ENCODE measurements at regions not wholly inside any gene's neighbourhood (a gene's known extent, or its start where the extent isn't known, plus 50 kb on each side); places are given as distances from the start of the nearest gene placed in this dataset.

GRCh38 chr16:47876511-47876910 lies 279.3 kb downstream of the ABCC12 start:
- no peaks in the 10 kb centered on the region for H3K27me3 ChIP-seq (ENCODE audit: insufficient read depth, poor library complexity, severe bottlenecking)
- H3K4me3 ChIP-seq (replicated peaks; ENCODE audit: insufficient read depth, low read length): no peak overlapping the region
- H3K27ac ChIP-seq (replicated peaks): no peak overlapping the region
- no peak for TF ChIP-seq REST (IDR thresholded peaks at IDR 0.05; ENCODE audit: insufficient replicate concordance, low read depth)
- TF ChIP-seq POLR2AphosphoS5 (IDR thresholded peaks at IDR 0.05; ENCODE audit: low read depth): no peak
- TF ChIP-seq GABPA (IDR thresholded peaks at IDR 0.05; ENCODE audit: low read depth): no peak
- TF ChIP-seq SPI1 (IDR thresholded peaks at IDR 0.05; ENCODE audit: borderline replicate concordance, low read depth): no peak
- TF ChIP-seq, protein P1, sequence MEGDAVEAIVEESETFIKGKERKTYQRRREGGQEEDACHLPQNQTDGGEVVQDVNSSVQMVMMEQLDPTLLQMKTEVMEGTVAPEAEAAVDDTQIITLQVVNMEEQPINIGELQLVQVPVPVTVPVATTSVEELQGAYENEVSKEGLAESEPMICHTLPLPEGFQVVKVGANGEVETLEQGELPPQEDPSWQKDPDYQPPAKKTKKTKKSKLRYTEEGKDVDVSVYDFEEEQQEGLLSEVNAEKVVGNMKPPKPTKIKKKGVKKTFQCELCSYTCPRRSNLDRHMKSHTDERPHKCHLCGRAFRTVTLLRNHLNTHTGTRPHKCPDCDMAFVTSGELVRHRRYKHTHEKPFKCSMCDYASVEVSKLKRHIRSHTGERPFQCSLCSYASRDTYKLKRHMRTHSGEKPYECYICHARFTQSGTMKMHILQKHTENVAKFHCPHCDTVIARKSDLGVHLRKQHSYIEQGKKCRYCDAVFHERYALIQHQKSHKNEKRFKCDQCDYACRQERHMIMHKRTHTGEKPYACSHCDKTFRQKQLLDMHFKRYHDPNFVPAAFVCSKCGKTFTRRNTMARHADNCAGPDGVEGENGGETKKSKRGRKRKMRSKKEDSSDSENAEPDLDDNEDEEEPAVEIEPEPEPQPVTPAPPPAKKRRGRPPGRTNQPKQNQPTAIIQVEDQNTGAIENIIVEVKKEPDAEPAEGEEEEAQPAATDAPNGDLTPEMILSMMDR (IDR thresholded peaks at IDR 0.05; ENCODE audit: insufficient read depth, low read length): no peak
- no peak for DNase-seq (ENCODE audit: low read depth in 1 of 2, low spot score in 1 of 2)

DNA sequence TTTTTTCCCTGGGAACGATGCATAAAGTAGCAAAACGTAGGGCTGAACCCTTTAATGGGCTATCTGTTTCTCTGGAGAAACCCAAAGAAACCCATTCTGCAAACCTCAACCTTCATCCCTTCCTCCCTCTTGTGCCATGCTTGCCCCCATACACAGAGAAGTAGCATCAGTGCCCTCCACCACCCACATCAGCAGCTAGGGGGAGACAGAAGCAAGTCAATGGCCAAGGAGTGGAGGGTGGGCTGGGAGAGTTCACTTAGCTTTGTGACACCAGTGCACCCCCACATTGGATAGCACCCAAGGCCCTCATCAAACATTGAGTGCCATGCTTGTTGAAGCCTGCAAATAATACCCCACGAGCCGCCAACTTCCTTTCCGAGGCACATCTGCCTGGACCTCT lies 282.4 kb downstream of the ABCC12 start:
- H3K27ac ChIP-seq (replicated peaks): no peak overlapping the region
- DNase-seq (ENCODE audit: low read depth in 1 of 2, low spot score in 1 of 2): no peak
- no peak overlapping the region for H3K4me3 ChIP-seq (replicated peaks; ENCODE audit: insufficient read depth, low read length)
- TF ChIP-seq, protein P1 (IDR thresholded peaks at IDR 0.05; ENCODE audit: insufficient read depth, low read length): peak; percentile 6
- no peak for TF ChIP-seq POLR2AphosphoS5 (IDR thresholded peaks at IDR 0.05; ENCODE audit: low read depth)
- no peaks in the 10 kb centered on the region for H3K27me3 ChIP-seq (ENCODE audit: insufficient read depth, poor library complexity, severe bottlenecking)

DNA sequence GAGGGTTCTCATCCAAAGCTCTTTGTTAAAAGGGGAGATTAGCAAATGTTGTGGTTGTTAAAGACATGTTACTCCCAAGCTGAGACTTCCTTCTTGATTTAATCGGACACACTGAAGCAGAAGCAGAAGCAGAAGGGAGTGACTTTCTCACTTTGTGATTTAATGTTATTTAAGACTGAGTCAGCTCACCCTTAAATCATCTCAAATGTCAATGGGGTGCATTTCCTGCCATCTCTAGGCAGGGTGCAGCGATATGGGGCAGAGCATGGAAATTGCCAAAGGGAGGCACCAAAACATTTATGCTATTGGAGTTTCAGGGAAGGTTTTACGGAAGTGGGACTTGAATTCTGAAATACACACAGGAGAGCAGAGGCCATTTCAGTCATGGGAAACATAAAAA lies 283.6 kb downstream of the ABCC12 start:
- TF ChIP-seq REST (IDR thresholded peaks at IDR 0.05; ENCODE audit: insufficient replicate concordance, low read depth) (no peak), POLR2AphosphoS5 (IDR thresholded peaks at IDR 0.05; ENCODE audit: low read depth) (no peak), GABPA (IDR thresholded peaks at IDR 0.05; ENCODE audit: low read depth) (no peak), SPI1 (IDR thresholded peaks at IDR 0.05; ENCODE audit: borderline replicate concordance, low read depth) (no peak)
- TF ChIP-seq, protein P1 (IDR thresholded peaks at IDR 0.05; ENCODE audit: insufficient read depth, low read length): no peak
- Histone ChIP-seq H3K27ac (replicated peaks) (no peak overlapping the region), H3K27me3 (ENCODE audit: insufficient read depth, poor library complexity, severe bottlenecking) (no peaks in the 10 kb centered on the region), H3K4me3 (replicated peaks; ENCODE audit: insufficient read depth, low read length) (no peak overlapping the region)
- DNase-seq (ENCODE audit: low read depth in 1 of 2, low spot score in 1 of 2): no peak

- Histone ChIP-seq H3K27ac (replicated peaks) (no peak overlapping the region), H3K4me3 (replicated peaks; ENCODE audit: insufficient read depth, low read length) (no peak overlapping the region), H3K27me3 (ENCODE audit: insufficient read depth, poor library complexity, severe bottlenecking) (no peaks in the 10 kb centered on the region)
- no peak for DNase-seq (ENCODE audit: low read depth in 1 of 2, low spot score in 1 of 2)
- TF ChIP-seq POLR2AphosphoS5 (IDR thresholded peaks at IDR 0.05; ENCODE audit: low read depth): no peak
- TF ChIP-seq, protein P1 (IDR thresholded peaks at IDR 0.05; ENCODE audit: insufficient read depth, low read length): no peak
- no peak for TF ChIP-seq SPI1 (IDR thresholded peaks at IDR 0.05; ENCODE audit: borderline replicate concordance, low read depth)
- TF ChIP-seq GABPA (IDR thresholded peaks at IDR 0.05; ENCODE audit: low read depth): no peak
- TF ChIP-seq REST (IDR thresholded peaks at IDR 0.05; ENCODE audit: insufficient replicate concordance, low read depth): no peak
Measured at GRCh38 chr16:47866423-47866822, 289.4 kb downstream of the ABCC12 start.
